ENCODE measurements at regions not wholly inside any gene's neighbourhood (a gene's known extent, or its start where the extent isn't known, plus 50 kb on each side); places are given as distances from the start of the nearest gene placed in this dataset.
A peak's percentile ranks its signal among the peaks of the same experiment; 100 is the strongest.

DNA sequence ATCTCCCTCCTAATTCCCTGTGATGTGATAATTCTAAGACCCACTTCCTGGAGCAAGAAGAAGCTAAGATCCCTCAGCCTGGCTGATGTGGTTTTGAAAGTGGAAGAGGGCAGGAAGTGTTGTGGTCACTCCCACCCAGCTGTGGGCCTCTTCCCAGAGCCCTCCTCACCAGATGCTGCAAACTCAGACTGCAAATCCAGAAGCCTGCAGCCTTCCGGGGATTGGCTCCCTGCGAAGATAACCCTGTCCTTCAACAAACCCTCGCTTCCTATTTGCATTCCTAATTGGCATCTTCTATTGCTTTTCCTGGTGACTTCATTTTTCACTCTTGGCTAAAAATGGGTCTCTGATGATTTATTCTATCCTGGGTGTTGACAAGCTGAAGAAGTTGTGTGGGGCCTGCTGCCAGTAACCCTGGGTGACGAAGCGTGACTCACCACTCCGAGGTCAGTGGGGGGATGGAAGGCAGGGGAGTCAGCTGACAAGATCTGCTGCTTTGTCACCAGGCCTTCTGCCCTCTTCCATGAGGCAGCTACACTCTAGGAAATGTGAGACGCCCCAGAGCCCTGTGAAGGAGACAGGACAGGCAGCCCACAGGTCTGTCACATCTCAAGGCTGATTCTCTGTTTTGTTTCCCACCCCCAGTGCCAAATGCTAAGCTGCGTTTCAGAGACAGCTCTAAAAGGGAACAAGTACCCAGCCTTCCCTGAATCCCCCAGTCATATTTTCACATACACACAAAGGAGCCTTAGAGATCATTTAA, 99.7 kb upstream of the LIPC start (continued):
- 0 out of 2 replicates have a peak, but pooled peaks have one; percentile 42 for TF ChIP-seq GTF2F1 (IDR thresholded peaks at IDR 0.05; ENCODE audit: low read length)
- no peak for TF ChIP-seq KAT2B (IDR thresholded peaks at IDR 0.05; ENCODE audit: borderline replicate concordance, low read depth, low read length)
- TF ChIP-seq CEBPZ (IDR thresholded peaks at IDR 0.05; ENCODE audit: low read length) = no peak
- no peak for TF ChIP-seq SIX1 (CRISPR knock-in tag; IDR thresholded peaks at IDR 0.05; ENCODE audit: borderline replicate concordance)
- TF ChIP-seq, protein P1, sequence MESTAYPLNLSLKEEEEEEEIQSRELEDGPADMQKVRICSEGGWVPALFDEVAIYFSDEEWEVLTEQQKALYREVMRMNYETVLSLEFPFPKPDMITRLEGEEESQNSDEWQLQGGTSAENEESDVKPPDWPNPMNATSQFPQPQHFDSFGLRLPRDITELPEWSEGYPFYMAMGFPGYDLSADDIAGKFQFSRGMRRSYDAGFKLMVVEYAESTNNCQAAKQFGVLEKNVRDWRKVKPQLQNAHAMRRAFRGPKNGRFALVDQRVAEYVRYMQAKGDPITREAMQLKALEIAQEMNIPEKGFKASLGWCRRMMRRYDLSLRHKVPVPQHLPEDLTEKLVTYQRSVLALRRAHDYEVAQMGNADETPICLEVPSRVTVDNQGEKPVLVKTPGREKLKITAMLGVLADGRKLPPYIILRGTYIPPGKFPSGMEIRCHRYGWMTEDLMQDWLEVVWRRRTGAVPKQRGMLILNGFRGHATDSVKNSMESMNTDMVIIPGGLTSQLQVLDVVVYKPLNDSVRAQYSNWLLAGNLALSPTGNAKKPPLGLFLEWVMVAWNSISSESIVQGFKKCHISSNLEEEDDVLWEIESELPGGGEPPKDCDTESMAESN (CRISPR knock-in tag; conservative IDR thresholded peaks at IDR 0.05) = no peak
- no peak for TF ChIP-seq HNRNPLL (IDR thresholded peaks at IDR 0.05; ENCODE audit: low read depth, low read length, poor library complexity, severe bottlenecking)
- TF ChIP-seq ZNF775 (CRISPR knock-in tag; IDR thresholded peaks at IDR 0.05; ENCODE audit: borderline replicate concordance) = no peak
- peak; percentile 85 for TF ChIP-seq RXRA (CRISPR knock-in tag; IDR thresholded peaks at IDR 0.05)
- TF ChIP-seq TCF7 (IDR thresholded peaks at IDR 0.05; ENCODE audit: low read depth) = peak; percentile 21; the same call in 1 of the 2 replicates
- no peak for TF ChIP-seq TOPORS (CRISPR knock-in tag; IDR thresholded peaks at IDR 0.05)
- TF ChIP-seq ZNF598 (CRISPR knock-in tag; IDR thresholded peaks at IDR 0.05; ENCODE audit: borderline replicate concordance) = peak; percentile 20; the same call in 1 of the 2 replicates
- TF ChIP-seq, protein P2, sequence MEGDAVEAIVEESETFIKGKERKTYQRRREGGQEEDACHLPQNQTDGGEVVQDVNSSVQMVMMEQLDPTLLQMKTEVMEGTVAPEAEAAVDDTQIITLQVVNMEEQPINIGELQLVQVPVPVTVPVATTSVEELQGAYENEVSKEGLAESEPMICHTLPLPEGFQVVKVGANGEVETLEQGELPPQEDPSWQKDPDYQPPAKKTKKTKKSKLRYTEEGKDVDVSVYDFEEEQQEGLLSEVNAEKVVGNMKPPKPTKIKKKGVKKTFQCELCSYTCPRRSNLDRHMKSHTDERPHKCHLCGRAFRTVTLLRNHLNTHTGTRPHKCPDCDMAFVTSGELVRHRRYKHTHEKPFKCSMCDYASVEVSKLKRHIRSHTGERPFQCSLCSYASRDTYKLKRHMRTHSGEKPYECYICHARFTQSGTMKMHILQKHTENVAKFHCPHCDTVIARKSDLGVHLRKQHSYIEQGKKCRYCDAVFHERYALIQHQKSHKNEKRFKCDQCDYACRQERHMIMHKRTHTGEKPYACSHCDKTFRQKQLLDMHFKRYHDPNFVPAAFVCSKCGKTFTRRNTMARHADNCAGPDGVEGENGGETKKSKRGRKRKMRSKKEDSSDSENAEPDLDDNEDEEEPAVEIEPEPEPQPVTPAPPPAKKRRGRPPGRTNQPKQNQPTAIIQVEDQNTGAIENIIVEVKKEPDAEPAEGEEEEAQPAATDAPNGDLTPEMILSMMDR (CRISPR knock-in tag; IDR thresholded peaks at IDR 0.05) = no peak
- no peak for TF ChIP-seq SP2 (CRISPR knock-in tag; IDR thresholded peaks at IDR 0.05)
- no peak for TF ChIP-seq ZMAT3 (CRISPR knock-in tag; conservative IDR thresholded peaks at IDR 0.05)
- TF ChIP-seq SKI (IDR thresholded peaks at IDR 0.05; ENCODE audit: partially characterized antibody) = peak; percentile 50
- TF ChIP-seq ELF1 (CRISPR knock-in tag; IDR thresholded peaks at IDR 0.05) = peak; percentile 62
- TF ChIP-seq, protein P3, sequence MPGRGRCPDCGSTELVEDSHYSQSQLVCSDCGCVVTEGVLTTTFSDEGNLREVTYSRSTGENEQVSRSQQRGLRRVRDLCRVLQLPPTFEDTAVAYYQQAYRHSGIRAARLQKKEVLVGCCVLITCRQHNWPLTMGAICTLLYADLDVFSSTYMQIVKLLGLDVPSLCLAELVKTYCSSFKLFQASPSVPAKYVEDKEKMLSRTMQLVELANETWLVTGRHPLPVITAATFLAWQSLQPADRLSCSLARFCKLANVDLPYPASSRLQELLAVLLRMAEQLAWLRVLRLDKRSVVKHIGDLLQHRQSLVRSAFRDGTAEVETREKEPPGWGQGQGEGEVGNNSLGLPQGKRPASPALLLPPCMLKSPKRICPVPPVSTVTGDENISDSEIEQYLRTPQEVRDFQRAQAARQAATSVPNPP (CRISPR knock-in tag; IDR thresholded peaks at IDR 0.05) = no peak
- no peak for TF ChIP-seq MIER2 (CRISPR knock-in tag; IDR thresholded peaks at IDR 0.05)
- TF ChIP-seq, protein P4, sequence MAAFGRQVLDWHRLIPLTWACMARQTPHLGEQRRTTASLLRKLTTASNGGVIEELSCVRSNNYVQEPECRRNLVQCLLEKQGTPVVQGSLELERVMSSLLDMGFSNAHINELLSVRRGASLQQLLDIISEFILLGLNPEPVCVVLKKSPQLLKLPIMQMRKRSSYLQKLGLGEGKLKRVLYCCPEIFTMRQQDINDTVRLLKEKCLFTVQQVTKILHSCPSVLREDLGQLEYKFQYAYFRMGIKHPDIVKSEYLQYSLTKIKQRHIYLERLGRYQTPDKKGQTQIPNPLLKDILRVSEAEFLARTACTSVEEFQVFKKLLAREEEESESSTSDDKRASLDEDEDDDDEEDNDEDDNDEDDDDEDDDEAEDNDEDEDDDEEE (CRISPR knock-in tag; IDR thresholded peaks at IDR 0.05) = no peak
